HCT116 (cell line): ENCODE measurements at regions not wholly inside any gene's neighbourhood (a gene's known extent, or its start where the extent isn't known, plus 50 kb on each side); places are given as distances from the start of the nearest gene placed in this dataset.

Experiments
- CTCF ChIP-seq, 3 experiments: fragments of 200-600 bp in 1 of 3; sonication (generic) in 1 of 3; IDR thresholded peaks in 2 of 3; conservative IDR thresholded peaks in 1 of 3; 2 replicates each; pipeline ENCODE4 v1.5.1; 2012 to 2017; ENCODE audit warnings: low read depth in 2 of 3, low read length in 2 of 3, antibody characterized with exemption in 1 of 3, borderline replicate concordance in 1 of 3, control low read depth in 1 of 3, mild to moderate bottlenecking in 1 of 3, mixed read lengths in 1 of 3, mixed run types in 1 of 3, moderate library complexity in 1 of 3; ENCODE audit not compliant: insufficient read depth in 1 of 3
- EZH2 ChIP-seq: fragments of 200-600 bp; sonication (generic); IDR thresholded peaks from 2 replicates; pipeline ENCODE4 v1.6.1; 2017; ENCODE audit warnings: antibody characterized with exemption, mixed run types
- EZH2phosphoT487 ChIP-seq: fragments of 200-600 bp; IDR thresholded peaks from 2 replicates; pipeline ENCODE4 v1.6.1; 2018; ENCODE audit warnings: antibody characterized with exemption, borderline replicate concordance
- POLR2A ChIP-seq: IDR thresholded peaks from 2 replicates; pipeline ENCODE4 v1.7.0; 2011; ENCODE audit warnings: borderline replicate concordance; ENCODE audit not compliant: insufficient read depth, insufficient read length; ENCODE audit errors: extremely low read depth
- POLR2AphosphoS5 ChIP-seq: IDR thresholded peaks from 2 replicates; pipeline ENCODE4 v1.6.1; 2011; ENCODE audit warnings: mild to moderate bottlenecking, low read depth, low read length, moderate library complexity
- RAD21 ChIP-seq: IDR thresholded peaks from 2 replicates; pipeline ENCODE4 v1.6.1; 2012; ENCODE audit warnings: low read depth, mild to moderate bottlenecking
- REST ChIP-seq: IDR thresholded peaks from 2 replicates; pipeline ENCODE4 v1.6.1; 2012; ENCODE audit warnings: low read depth
- YY1 ChIP-seq: IDR thresholded peaks from 2 replicates; pipeline ENCODE4 v1.6.1; 2011; ENCODE audit warnings: low read length, low read depth, moderate library complexity, mild to moderate bottlenecking; ENCODE audit not compliant: insufficient replicate concordance; ENCODE audit errors: extremely low read depth
- ZFX ChIP-seq: fragments of 450-650 bp; IDR thresholded peaks from 2 replicates; pipeline ENCODE4 v1.6.1; 2017
- ZNF274 ChIP-seq: fragments of 200-500 bp; sonication (Bioruptor generic); IDR thresholded peaks from 2 replicates; pipeline ENCODE4 v1.6.1; 2014; ENCODE audit warnings: mild to moderate bottlenecking, low read depth, low read length, inconsistent platforms

GRCh38 chr7:109282726-109283125 is 713.1 kb downstream of the DNAJB9 start:
- TF ChIP-seq POLR2AphosphoS5 (no peak), CTCF (IDR thresholded peaks at IDR 0.05 in 2 of 3, conservative IDR thresholded peaks at IDR 0.05 in 1 of 3; ENCODE audit: borderline replicate concordance in 1 of 3, insufficient read depth in 1 of 3, low read depth in 2 of 3, low read length in 2 of 3) (no peak), EZH2 (no peak), ZFX (no peak), EZH2phosphoT487 (no peak), ZNF274 (no peak), REST (no peak), RAD21 (no peak), POLR2A (no peak), YY1 (no peak)
